ENCODE measurements at regions not wholly inside any gene's neighbourhood (a gene's known extent, or its start where the extent isn't known, plus 50 kb on each side); places are given as distances from the start of the nearest gene placed in this dataset.

DNA sequence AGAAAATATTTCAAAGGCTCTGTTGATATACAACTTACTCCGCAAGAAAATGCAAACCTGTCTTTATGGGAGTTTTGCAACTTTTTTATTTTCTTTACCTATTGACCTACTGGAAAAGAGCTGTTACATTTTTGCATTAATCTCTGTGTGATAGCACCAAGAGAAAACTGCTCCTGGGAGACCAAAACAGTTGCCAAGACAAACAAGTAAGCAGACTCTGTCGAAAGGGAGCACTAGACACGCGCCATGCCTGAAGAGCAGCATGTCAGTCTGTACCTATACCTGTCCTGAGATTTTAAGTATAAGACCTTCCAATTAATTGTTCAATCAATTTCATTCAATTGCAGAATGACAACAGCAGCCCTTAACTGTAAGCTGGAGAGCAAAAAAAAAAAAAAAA lies 56.0 kb upstream of the TECRL start:
- no peak for DNase-seq (ENCODE audit: low spot score)

DNA sequence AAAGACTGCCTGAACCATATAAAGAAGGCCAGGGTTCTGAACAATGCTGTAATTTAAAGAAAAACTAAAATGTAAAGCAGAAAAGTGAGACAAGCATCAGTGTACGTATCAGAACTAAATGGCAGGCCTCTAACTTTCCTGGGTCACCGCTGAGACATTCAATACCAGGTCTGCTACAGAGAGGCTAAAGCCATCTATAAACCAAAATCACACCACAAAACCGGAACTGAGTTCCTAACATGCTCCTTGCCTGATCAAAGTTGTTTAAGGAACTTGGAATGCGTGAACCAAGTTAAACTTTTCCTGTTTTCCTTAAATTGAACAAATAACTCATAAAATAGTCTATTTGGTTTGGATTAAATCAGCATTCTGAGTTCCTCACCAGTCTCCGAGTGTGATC lies 55.3 kb upstream of the TECRL start:
- DNase-seq (ENCODE audit: low spot score) = no peak
